HG03378 (cell line): ENCODE measurements at regions not wholly inside any gene's neighbourhood (a gene's known extent, or its start where the extent isn't known, plus 50 kb on each side); places are given as distances from the start of the nearest gene placed in this dataset.
"Not testable (repeated sequence)": the region's sequence is repeated elsewhere in the genome, so short reads cannot be mapped to it uniquely, and the experiment has no call there.

Experiments used
- ATAC-seq: cut with Tn5 transposase; IDR thresholded peaks from one replicate; pipeline ENCODE4 v1.9.1; 2021; ENCODE audit warnings: mild to moderate bottlenecking, moderate library complexity; ENCODE audit not compliant: unreplicated experiment

DNA sequence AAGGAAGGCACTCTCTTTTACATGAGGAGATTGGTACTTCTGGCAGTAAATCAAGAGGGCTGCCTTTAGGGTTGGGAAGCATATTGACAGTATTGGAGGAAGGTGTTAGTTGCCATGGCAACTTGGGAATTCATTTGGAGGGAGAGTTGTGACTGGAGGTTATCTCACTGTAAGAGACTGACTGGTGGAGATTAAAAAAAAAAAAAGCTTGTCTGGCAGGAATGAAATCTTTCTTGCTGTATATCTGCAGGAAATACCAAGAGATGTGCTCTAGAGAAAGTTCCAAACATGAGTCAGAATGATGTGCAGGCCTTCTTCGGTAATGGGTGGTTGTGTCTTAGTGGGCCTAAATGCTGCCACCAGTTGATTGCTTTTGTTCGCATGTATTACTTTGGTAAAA, 59.8 kb upstream of the FAM72C start:
- not testable (repeated sequence) for ATAC-seq

DNA sequence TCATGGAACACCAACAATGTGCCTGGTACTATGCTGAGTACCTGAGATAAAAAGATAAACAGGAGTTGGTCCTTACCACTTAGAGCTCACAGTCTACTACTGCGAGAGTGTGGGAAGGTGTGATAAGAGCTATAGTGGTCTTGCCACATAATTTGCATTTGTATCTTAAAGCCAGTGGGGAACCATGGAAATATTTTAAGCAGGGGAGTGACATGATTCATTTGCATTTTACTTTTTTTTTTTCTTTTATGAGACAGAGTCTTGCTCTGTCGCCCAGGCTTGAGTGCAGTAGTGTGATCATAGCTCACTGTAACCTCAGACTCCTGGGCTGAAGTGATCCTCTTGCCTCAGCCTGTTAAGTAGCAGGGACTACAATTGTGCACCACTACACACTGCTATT, 54.2 kb upstream of the FAM72C start:
- peak; percentile 98 for ATAC-seq

DNA sequence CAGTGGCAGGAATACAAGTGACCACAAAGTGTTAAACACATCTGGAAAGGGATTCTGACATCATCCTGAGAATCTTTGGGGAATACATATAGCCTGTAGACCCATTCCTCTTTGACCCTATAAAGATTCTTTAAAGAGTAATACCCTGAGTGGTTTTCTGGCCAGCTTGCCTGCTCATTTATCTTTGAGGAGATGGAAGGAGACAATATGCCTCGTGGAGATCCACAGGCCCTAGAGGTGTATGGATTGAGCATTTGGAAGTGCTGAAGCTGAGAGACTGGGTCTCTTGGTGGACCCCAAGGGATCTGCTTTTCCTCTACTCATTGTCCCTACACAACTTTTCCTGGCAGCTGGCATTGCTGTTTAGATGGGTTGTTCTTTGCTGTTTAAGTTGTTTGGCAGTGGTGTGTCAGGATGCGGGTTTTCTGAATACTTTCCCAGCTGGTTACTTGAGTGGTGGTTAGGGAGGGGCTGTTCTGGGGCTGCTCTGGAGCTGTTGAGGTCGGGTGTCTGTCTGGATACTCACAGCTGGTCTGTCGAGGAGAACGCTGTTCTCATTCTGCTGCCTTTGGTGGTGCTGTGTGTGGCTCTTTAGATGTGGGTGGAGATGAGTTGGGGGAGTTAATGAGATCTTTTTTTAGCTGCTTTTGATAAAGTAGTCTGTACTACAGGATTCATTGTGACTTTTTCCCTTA, 50.1 kb upstream of the FAM72C start:
- ATAC-seq: not testable (repeated sequence)
